T follicular helper cell (primary cell): ENCODE measurements at regions not wholly inside any gene's neighbourhood (a gene's known extent, or its start where the extent isn't known, plus 50 kb on each side); places are given as distances from the start of the nearest gene placed in this dataset.
"Not testable (repeated sequence)": the region's sequence is repeated elsewhere in the genome, so short reads cannot be mapped to it uniquely, and the experiment has no call there.

Source experiments
- DNase-seq: peaks from one replicate; pipeline ENCODE4 v3.0.0-alpha.2; 2020; ENCODE audit warnings: low read depth

- not testable (repeated sequence) for DNase-seq
These were observed 136.9 kb upstream of the PLGLB2 start for GRCh38 chr2:87610974-87611373.

- DNase-seq = not testable (repeated sequence)
These were observed 136.5 kb upstream of the PLGLB2 start for GRCh38 chr2:87611416-87611815.

- not testable (repeated sequence) for DNase-seq
These were observed 135.9 kb upstream of the PLGLB2 start for GRCh38 chr2:87611956-87612355.

- DNase-seq = not testable (repeated sequence)
These were observed 133.0 kb upstream of the PLGLB2 start for GRCh38 chr2:87614829-87615434.

GRCh38 chr2:87619121-87619520 is 128.8 kb upstream of the PLGLB2 start:
- DNase-seq = not testable (repeated sequence)

GRCh38 chr2:87621139-87621538 is 126.7 kb upstream of the PLGLB2 start:
- DNase-seq = not testable (repeated sequence)

- not testable (repeated sequence) for DNase-seq
These were observed 125.2 kb upstream of the PLGLB2 start for GRCh38 chr2:87622720-87623119.

GRCh38 chr2:87629491-87630458 is 118.1 kb upstream of the PLGLB2 start:
- not testable (repeated sequence) for DNase-seq

GRCh38 chr2:87630892-87631291 is 117.0 kb upstream of the PLGLB2 start:
- DNase-seq = not testable (repeated sequence)

GRCh38 chr2:87631402-87631801 is 116.5 kb upstream of the PLGLB2 start:
- not testable (repeated sequence) for DNase-seq

- not testable (repeated sequence) for DNase-seq
These were observed 114.5 kb upstream of the PLGLB2 start for GRCh38 chr2:87633287-87633963.

GRCh38 chr2:87634106-87634505 is 113.8 kb upstream of the PLGLB2 start:
- DNase-seq = not testable (repeated sequence)

- DNase-seq = not testable (repeated sequence)
These were observed 112.8 kb upstream of the PLGLB2 start for GRCh38 chr2:87634971-87635650.

GRCh38 chr2:87636246-87636645 is 111.6 kb upstream of the PLGLB2 start:
- DNase-seq = not testable (repeated sequence)

GRCh38 chr2:87636735-87637134 is 111.2 kb upstream of the PLGLB2 start:
- not testable (repeated sequence) for DNase-seq

- not testable (repeated sequence) for DNase-seq
These were observed 110.5 kb upstream of the PLGLB2 start for GRCh38 chr2:87637249-87637990.

GRCh38 chr2:87638114-87638807 is 109.6 kb upstream of the PLGLB2 start:
- DNase-seq = not testable (repeated sequence)

GRCh38 chr2:87638872-87639271 is 109.0 kb upstream of the PLGLB2 start:
- DNase-seq = not testable (repeated sequence)

- DNase-seq = not testable (repeated sequence)
These were observed 108.0 kb upstream of the PLGLB2 start for GRCh38 chr2:87639801-87640440.
